ENCODE measurements at regions not wholly inside any gene's neighbourhood (a gene's known extent, or its start where the extent isn't known, plus 50 kb on each side); places are given as distances from the start of the nearest gene placed in this dataset.

DNA sequence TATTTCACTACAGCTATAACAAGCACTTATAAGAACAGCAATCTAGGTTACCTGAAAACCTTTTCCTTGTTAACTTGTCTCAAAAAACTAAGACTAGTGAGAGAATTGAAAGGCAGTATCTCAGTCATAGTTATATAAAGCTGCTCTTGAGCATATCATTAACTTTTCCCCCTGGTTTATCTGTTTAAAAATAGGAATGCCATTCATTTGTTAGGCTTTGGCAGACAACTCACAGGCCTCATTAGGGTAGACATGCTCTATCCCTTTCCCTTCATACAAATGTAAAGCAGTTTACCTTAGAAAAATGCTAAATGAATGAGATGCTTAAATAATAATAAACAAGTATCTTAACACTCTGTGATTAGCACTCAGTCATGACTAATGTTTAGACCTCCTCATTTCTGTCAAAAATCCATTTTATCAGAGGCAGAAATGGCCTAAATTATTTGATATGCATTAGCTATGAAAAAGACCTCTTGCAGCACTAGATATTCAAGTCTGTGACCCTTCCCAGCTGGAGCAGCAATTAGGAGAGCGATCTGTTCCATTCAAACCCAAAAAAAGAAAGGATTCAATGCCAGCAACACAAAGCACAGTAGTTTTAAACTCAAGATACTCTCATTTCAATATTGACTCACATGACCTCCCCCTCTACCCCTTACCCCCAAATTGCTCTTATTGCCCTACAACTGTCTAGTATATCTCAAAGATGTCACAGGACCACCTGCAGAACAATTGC is 1578.8 kb upstream of the WWC1 start:
- TF ChIP-seq, protein P1, sequence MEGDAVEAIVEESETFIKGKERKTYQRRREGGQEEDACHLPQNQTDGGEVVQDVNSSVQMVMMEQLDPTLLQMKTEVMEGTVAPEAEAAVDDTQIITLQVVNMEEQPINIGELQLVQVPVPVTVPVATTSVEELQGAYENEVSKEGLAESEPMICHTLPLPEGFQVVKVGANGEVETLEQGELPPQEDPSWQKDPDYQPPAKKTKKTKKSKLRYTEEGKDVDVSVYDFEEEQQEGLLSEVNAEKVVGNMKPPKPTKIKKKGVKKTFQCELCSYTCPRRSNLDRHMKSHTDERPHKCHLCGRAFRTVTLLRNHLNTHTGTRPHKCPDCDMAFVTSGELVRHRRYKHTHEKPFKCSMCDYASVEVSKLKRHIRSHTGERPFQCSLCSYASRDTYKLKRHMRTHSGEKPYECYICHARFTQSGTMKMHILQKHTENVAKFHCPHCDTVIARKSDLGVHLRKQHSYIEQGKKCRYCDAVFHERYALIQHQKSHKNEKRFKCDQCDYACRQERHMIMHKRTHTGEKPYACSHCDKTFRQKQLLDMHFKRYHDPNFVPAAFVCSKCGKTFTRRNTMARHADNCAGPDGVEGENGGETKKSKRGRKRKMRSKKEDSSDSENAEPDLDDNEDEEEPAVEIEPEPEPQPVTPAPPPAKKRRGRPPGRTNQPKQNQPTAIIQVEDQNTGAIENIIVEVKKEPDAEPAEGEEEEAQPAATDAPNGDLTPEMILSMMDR (IDR thresholded peaks at IDR 0.05): no peak

DNA sequence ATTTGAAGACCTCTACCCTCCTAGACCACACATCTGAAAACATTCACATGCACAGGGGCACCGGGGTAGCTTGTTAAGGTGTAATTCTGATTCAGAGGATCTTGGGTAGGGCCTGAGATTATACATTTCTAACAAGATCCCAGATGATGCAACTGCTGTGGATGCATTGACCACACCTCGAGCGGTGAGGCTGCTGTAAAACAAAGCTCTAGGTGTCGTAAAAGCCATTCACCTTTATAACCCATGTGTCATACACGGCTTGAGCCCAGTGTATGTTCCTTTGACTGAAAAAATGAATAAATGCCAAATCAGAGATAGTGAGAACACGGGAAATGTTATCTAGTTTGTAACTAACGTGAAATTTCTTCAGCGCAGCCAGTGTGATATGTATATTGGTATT is 1578.2 kb upstream of the WWC1 start:
- TF ChIP-seq, protein P1 (IDR thresholded peaks at IDR 0.05): no peak

DNA sequence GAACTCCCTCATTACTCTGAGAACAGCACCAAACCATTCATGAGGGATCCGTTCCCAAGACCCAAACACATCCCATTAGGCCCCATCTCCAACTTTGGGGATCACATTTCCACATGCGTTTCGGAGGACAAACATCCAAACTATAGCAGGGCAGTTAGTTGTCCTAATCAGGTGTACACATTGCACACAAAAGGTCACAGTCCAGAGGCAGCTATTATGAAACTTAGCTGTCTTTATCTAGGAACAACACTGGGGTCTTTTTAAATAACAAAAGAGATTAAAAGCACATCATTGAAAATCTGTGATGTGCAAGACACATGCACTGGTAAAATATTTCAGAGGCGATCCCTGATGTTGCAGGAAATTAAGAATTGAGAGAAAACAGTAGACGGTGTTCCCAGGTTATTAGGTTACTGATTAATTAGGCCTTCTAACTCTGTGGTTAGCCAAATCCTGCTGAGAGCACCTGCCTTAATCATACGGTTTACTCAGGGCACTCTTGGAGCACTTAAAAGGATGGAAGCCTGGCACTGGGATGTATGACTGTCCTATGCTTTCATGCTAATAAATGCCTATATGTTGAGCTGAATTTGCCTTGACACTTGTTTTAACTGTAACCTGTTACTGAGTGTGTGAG is 1574.5 kb upstream of the WWC1 start:
- TF ChIP-seq, protein P1 (IDR thresholded peaks at IDR 0.05): no peak

DNA sequence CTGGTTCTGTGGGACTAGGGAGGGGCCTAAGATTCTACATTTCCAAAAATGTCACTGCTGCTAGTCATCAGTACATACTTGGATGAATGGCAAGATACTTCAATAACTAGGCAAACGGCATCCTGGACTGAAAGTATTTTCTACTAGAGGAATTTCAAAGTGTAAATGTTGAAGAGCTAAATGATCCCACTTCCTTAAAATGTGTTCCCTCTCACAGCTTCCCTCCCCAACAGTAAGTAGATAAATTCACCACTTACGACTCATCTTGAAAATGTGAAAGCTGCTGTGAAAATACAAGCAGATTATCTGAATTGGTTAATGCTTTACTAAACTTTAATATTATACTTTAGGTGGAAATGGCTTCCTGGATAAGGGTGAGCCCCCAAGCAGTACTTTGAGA is 1571.5 kb upstream of the WWC1 start:
- TF ChIP-seq, protein P1 (IDR thresholded peaks at IDR 0.05): no peak

DNA sequence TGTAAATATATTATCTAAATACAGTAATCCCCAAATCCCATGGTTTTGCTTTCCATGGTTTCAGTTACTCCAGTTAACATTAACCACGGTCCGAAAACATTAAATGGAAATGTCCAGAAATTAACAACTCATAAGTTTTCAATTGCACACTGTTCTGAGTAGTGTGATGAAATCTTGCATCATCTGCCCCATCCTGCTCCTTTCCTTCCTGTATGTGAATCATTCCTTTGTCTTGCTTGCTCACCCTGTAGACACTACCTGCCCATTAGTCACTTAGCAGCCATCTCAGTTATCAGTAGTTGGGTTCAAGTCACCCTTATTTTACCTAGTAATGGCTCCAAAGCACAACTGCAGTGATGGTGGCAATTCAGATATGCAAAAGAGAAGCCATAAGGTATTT is 1568.5 kb upstream of the WWC1 start:
- TF ChIP-seq, protein P1 (IDR thresholded peaks at IDR 0.05): no peak

DNA sequence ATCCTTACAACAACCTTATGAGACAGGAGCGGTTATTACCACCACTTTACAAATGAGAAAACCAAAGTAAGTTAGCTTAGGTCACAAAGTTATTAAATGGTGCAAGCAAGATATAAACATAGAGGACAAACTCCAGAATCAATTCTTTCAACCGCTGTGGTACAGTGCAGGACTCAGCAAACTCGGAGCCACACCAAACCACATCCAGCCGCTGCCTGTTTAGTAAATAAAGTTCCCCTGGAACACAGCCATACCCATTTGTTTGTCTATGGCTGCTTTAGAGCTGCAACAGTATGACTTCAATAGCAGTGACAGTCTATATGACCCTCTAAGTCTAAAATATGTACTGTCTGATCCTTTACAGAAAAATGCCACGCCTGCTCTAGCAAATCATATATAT is 1567.2 kb upstream of the WWC1 start:
- TF ChIP-seq, protein P1 (IDR thresholded peaks at IDR 0.05): no peak

DNA sequence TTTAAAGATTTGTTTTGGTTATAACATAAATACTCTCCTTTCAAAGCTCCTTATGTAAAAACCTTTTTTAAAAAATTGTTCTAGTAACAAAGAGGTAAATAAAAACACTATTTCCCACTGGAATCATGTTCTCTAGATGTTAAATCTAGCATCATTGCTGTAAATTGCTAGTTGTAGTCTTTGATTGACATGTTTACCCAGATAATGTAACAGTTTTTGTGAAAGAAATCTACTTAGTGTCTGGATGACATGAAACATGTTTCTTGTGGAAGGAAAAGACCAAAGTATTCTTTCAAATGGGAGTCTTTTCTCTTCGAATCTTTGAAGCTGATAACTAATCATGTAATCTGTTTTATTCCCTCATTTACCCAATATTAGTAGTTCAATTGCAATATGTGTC is 1565.9 kb upstream of the WWC1 start:
- TF ChIP-seq, protein P1 (IDR thresholded peaks at IDR 0.05): no peak

Measured in LNCAP (cell line).